ENCODE measurements at regions not wholly inside any gene's neighbourhood (a gene's known extent, or its start where the extent isn't known, plus 50 kb on each side); places are given as distances from the start of the nearest gene placed in this dataset.

GRCh38 chr18:54100920-54101470 is 123.5 kb downstream of the MBD2 start:
- DNase-seq (ENCODE audit: low read depth in 3 of 3) = no peak

DNA sequence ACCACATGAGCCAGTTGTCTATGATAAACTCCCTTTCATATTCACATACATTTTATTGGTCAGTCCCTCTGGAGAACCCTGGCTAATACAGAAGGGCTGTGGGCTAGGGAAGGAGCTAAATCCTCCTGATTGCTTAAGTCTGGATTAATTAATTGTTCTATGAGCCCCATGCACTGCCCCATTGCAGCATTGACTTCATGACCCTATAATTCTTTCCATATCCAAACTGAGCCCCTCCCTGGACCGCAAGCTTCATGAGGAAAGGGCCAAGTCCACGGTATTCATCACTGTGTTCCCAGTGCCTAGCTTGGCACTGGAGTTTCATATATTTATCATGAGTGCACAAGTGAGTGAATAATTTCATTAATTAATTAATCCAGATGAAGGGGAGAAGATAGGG is 124.0 kb downstream of the MBD2 start:
- DNase-seq (ENCODE audit: low read depth in 3 of 3) = no peak

DNA sequence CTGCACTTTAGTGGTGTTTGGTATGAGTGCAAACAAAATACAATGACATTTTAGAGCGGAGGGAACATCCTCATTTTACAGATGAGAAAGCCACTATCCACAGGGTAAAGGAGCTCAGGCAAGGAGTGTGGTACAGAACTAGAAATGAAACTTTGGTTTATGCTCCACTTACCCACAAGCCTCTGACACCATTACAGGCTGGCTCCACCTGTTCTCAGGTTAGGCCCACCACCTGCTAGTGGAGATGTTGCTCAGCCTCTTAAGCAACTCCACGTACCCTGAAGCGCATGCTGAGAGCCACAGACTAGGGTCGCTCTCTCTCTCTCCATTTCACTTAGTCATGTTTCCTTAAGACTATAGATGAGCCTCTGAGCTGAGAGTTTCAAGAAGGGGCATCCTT is 130.0 kb downstream of the MBD2 start:
- no peak for DNase-seq (ENCODE audit: low read depth in 3 of 3)

GRCh38 chr18:54090856-54091255 is 133.6 kb downstream of the MBD2 start:
- DNase-seq (ENCODE audit: low read depth in 3 of 3) = no peak

DNA sequence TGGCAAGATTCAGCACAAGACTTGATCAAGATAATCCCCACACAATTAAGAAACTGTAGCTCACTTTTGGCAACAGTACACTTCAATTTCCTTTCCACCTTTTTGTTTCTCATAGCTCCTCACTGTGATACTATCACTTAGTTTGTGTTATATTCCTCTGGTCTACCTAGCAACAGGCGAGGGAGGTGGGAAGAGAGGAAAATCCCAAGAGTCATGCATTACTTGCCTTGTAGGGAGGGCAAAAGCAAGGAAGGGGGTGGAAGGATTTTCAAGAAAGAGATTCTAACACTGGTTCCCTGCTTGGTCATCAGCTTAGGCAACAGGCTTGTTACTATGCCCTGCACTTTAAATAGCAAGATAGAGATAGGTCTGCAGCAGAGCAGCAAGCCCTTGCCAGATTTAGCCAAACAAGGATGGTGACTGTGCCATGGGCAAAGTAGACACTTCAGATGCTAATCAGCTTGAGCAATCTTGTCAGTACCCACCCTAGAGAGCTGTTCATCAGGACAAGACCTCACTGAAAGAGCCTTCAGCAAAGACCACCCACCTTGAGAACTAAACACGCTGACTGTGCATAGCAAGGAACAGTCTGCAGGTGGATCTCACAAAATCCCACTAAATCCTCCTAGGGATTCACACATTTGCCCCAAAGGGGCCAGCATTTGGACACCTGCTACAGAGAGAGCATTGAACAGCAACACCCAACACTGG is 134.6 kb downstream of the MBD2 start:
- no peak for DNase-seq (ENCODE audit: low read depth in 3 of 3)

- no peak for DNase-seq (ENCODE audit: low read depth in 3 of 3)
Measured at GRCh38 chr18:54086863-54087262, 137.6 kb downstream of the MBD2 start.

DNA sequence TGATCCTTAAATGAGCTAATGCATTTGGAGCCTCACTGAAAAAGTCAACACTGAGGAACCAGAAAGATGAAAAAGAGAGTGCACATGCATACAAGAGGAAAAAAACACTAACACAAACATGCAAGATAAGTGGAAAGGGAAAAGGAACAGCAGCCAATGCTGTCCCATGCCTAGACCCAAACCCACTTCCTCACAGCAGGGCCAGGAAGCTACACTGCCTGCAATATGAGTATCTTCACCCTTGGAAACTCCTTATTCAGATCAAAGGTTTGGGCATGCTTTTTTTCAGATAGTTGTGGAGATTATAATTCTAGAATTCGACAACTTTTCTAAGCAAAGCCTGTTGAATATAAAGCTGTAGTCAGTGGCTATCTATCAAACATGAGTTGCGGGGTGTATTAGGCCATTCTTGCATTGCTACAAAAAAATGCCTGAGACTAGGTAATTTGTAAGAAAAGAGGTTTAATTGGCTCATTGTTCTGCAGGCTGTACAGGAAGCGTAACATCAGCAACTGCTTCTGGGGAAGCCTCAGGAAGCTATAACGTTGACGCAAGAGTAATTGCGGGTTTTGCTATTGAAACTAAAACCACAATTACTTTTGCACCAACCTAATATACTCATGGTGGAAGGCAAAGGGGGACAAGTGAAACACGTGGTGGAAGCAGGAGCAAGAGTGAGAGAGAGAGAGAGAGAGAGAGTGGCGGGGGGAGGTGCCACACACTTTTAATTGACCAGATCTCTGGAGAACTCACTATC is 138.2 kb downstream of the MBD2 start:
- no peak for DNase-seq (ENCODE audit: low read depth in 3 of 3)

DNA sequence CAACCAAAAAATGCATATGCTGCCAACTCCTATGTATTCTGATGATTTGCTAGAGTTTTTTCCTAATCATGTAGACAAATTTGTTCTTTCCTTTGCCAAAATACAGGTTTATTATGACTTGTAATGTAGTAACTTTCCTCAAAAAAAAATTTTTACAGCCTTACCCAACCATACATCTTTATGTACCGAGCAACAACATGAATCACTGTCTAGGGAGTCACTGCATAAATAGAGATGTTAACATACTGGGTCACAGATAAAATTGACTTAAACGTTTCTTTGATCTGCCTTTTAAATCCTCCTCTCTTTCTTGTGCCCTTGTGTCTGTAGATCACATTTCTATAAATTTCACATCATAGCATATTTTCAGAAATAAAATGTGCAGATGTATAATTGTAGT is 143.6 kb downstream of the MBD2 start:
- DNase-seq (ENCODE audit: low read depth in 3 of 3) = no peak

DNA sequence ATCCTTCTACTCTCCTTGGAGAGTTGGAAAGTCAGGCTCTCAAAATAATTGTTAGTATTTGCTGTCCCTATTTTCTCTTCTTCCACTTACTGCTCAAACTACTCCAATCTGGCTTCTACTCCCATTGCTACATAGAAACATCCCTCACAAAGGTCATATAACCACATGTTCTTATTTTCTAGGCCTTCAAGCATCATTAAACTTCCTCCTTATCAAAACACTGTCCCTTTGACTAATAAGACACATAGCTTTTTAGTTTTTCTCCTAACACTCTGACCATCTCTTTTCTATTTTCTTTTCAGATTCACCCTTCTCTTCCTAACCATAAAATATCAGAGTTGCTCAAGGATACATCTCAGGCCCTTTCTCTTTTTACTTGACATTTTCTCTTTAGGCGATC is 148.3 kb downstream of the MBD2 start:
- no peak for DNase-seq (ENCODE audit: low read depth in 3 of 3)

DNA sequence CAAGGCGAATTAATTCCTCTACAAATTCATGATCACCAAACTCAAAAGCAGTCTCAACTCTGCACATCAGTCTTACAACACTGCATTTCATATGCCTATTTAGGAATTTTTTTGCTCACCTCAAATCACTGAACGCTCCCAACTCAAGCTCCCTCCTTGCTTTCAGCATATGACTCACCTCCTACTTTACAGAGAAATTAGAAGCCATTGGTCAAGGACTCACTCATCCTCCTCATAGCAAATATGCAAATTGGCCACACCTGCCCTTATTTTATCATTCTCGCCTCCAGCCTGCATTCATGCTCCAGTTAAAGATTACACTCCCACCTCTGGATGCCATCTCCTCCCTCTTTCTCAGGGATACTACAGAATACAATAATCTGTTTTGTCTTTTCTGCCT is 148.8 kb downstream of the MBD2 start:
- no peak for DNase-seq (ENCODE audit: low read depth in 3 of 3)

DNA sequence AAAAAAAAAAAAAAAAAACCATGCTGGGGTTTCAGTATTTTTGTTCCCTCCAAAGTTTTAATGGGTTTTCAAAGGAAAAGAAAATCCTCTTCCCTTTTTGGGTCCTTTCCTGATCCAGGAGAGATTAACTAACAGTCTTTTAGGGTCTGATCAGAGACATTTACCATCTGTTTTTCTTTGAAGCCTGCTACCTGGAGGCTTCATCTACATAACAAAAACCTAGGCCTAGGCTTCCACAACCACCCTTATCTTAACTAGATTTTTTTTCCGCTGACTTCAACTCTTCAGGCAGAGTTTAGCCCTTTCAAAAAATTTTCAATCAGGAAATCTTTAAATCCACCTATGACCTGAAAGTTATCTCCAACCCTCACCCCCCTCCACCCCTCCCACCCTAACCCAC is 154.7 kb downstream of the MBD2 start:
- DNase-seq (ENCODE audit: low read depth in 3 of 3) = no peak

GRCh38 chr18:54060343-54061005 is 164.0 kb downstream of the MBD2 start:
- DNase-seq (ENCODE audit: low read depth in 3 of 3) = no peak

GRCh38 chr18:54052732-54053429 is 171.6 kb downstream of the MBD2 start:
- no peak for DNase-seq (ENCODE audit: low read depth in 3 of 3)

DNA sequence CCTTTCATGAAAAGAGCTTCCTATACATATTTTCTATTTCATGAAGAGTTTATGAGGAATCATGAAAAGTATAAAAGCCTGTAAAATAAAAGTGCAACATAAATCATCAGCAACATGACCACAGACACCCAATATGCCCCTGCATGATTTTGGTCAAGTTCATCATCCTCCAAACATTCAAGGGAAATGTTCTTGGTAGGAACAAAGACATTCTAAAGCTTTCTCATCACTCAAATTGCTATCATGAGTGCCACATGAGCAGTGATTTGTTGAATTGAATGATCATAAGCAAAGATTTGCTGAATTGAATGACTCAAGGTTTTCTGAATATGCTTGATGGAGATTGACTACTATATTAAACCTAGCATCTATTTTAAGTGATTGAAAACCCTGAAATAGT is 172.2 kb downstream of the MBD2 start:
- DNase-seq (ENCODE audit: low read depth in 3 of 3) = no peak

GRCh38 chr18:54043484-54044251 is 180.8 kb downstream of the MBD2 start:
- DNase-seq (ENCODE audit: low read depth in 3 of 3) = no peak

DNA sequence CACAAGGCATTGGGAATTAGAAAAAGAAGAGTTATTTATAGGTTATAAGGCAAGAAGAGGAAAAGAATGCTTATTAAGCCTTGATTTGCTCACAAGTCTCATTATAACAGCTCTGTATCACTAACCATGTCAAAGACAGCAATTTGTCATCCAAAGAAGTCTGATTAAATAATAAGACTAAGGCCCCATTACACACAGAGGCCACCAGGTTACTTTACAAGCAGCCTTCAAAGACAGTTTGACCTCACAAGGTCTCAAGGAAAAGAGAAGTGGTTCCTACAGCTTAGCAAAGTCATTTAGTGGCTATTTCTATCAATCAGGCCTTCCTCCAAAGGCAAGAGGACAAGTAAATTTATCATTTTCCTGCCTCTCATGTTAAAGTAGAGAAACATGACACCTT is 188.5 kb downstream of the MBD2 start:
- no peak for DNase-seq (ENCODE audit: low read depth in 3 of 3)

DNA sequence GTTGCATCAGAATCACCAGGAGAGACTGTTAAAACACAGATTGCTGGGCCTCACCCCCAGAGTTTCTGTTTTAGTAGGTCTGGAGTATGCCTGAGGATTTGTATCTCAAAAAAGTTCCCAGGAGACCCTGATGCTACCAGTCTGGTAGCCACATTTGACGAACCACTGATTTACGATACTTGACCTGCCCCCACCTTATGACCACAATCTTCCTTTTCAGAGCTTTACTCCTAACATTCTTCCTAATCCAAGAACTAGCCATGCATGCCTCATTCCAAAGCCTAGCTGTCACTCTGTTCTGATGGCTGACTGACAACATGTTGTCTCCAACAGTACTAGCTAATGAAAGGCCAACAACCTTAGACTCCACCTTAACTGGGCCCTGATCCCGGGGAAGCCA is 191.4 kb downstream of the MBD2 start:
- no peak for DNase-seq (ENCODE audit: low read depth in 3 of 3)

DNA sequence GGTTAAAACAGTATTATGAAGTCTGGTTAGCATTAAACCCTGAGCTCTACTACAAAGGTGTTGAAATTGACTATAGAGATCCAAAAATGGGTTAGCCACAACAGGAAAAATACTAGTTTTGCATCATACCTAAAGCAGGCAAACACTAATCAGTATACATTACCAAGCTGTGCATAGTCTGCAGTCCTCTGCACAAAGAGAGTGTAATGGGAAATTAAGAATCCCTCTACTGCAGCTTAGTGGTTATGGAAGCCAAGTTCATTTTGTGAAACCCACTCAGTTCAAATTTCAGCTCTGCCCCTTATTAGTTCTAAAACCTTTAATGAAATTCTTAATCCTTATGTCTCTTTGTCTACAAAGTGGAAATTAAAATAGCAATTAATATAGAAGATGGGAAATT is 192.1 kb downstream of the MBD2 start:
- DNase-seq (ENCODE audit: low read depth in 3 of 3) = no peak

DNA sequence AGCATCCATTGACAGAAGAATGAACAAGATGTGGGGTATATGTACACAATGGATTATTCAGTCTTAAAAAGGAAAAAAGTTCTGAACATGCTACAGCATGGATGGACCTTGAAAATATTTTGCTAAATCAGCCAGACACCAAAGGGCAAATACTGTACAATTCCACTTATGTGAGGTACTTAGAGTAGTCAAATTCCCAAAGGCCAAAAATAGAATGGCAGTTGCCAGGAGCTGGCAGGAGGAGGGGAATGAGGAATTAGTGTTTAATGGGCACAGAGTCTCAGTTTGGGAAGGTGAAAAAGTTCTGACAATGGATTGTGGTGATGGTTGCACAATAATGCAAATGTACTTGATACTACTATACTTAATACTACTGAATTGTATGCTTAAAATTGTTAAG is 193.2 kb downstream of the MBD2 start:
- DNase-seq (ENCODE audit: low read depth in 3 of 3) = no peak

- no peak for DNase-seq (ENCODE audit: low read depth in 3 of 3)
Measured at GRCh38 chr18:54030434-54030833, 194.0 kb downstream of the MBD2 start.

GRCh38 chr18:54023471-54023870 is 201.0 kb downstream of the MBD2 start:
- DNase-seq (ENCODE audit: low read depth in 3 of 3) = no peak

All from stimulated activated CD4-positive, alpha-beta T cell treated with anti-CD3 and anti-CD28 coated beads, TNF-alpha, amount 100 ng/mL, for 24 hours (primary cell).